ENCODE measurements at regions not wholly inside any gene's neighbourhood (a gene's known extent, or its start where the extent isn't known, plus 50 kb on each side); places are given as distances from the start of the nearest gene placed in this dataset.
"Not testable (repeated sequence)": the region's sequence is repeated elsewhere in the genome, so short reads cannot be mapped to it uniquely, and the experiment has no call there.

GRCh38 chr2:176865336-176865735 lies 347.3 kb upstream of the HNRNPA3 start:
- Histone ChIP-seq H3K36me3 (no peaks in the 10 kb centered on the region), H3K4me3 (no peak overlapping the region)
- WGBS, 2 donors: 40 to 49% methylated on average over 2 of the region's 2 CpGs

GRCh38 chr2:176872406-176872805 lies 340.2 kb upstream of the HNRNPA3 start:
- no peak for DNase-seq (ENCODE audit: low spot score in 2 of 2)
- Histone ChIP-seq H3K9me3 (peaks cover 0 to 26% (median 0%) of the 10 kb centered on the region in 4 donors), H3K27me3 (no peaks in the 10 kb centered on the region), H3K4me3 (no peak overlapping the region), H3K4me1 (no peaks in the 10 kb centered on the region), H3K36me3 (no peaks in the 10 kb centered on the region), H3K27ac (no peak overlapping the region)
- TF ChIP-seq POLR2A (IDR thresholded peaks at IDR 0.05) (no peak), EP300 (IDR thresholded peaks at IDR 0.05) (no peak), CTCF (IDR thresholded peaks at IDR 0.05) (no peak)
- WGBS, 2 donors: 70 to 74% methylated on average over 3 of the region's 3 CpGs

More at GRCh38 chr2:176865336-176865735, 347.3 kb upstream of the HNRNPA3 start:
- Histone ChIP-seq H3K27me3 (no peaks in the 10 kb centered on the region), H3K4me1 (no peaks in the 10 kb centered on the region), H3K9me3 (peaks cover 0 to 2% (median 0%) of the 10 kb centered on the region in 4 donors), H3K27ac (no peak overlapping the region)
- no peak for DNase-seq (ENCODE audit: low spot score in 2 of 2)
- no peak for TF ChIP-seq EP300 (IDR thresholded peaks at IDR 0.05)
- TF ChIP-seq CTCF (IDR thresholded peaks at IDR 0.05): no peak
- TF ChIP-seq POLR2A (IDR thresholded peaks at IDR 0.05): no peak

GRCh38 chr2:176873403-176873802 lies 339.2 kb upstream of the HNRNPA3 start:
- H3K27ac ChIP-seq: no peak overlapping the region
- no peak for DNase-seq (ENCODE audit: low spot score in 2 of 2)
- H3K4me1 ChIP-seq: no peaks in the 10 kb centered on the region
- no peaks in the 10 kb centered on the region for H3K27me3 ChIP-seq
- WGBS, 2 donors: 43 to 59% methylated on average over 4 of the region's 4 CpGs
- H3K36me3 ChIP-seq: no peaks in the 10 kb centered on the region
- peaks cover 0 to 26% (median 0%) of the 10 kb centered on the region in 4 donors for H3K9me3 ChIP-seq
- TF ChIP-seq POLR2A (IDR thresholded peaks at IDR 0.05) (no peak), CTCF (IDR thresholded peaks at IDR 0.05) (no peak), EP300 (IDR thresholded peaks at IDR 0.05) (no peak)
- no peak overlapping the region for H3K4me3 ChIP-seq

GRCh38 chr2:176876493-176877103 lies 336.0 kb upstream of the HNRNPA3 start:
- no peak for TF ChIP-seq CTCF (IDR thresholded peaks at IDR 0.05)
- TF ChIP-seq POLR2A (IDR thresholded peaks at IDR 0.05): no peak
- TF ChIP-seq EP300 (IDR thresholded peaks at IDR 0.05): no peak
- Histone ChIP-seq H3K4me1 (no peaks in the 10 kb centered on the region), H3K4me3 (no peak overlapping the region), H3K36me3 (no peaks in the 10 kb centered on the region), H3K27me3 (no peaks in the 10 kb centered on the region), H3K9me3 (peaks cover 0 to 13% (median 0%) of the 10 kb centered on the region in 4 donors), H3K27ac (no peak overlapping the region)
- 63 to 72% methylated on average over 4 of the region's 4 CpGs for WGBS, 2 donors
- no peak for DNase-seq (ENCODE audit: low spot score in 2 of 2)

GRCh38 chr2:176879426-176879995 lies 333.1 kb upstream of the HNRNPA3 start:
- Histone ChIP-seq H3K9me3 (no peaks in the 10 kb centered on the region), H3K27me3 (no peaks in the 10 kb centered on the region), H3K4me1 (no peaks in the 10 kb centered on the region), H3K27ac (no peak overlapping the region), H3K4me3 (no peak overlapping the region), H3K36me3 (no peaks in the 10 kb centered on the region)
- 42 to 44% methylated on average over 5 of the region's 5 CpGs for WGBS, 2 donors
- TF ChIP-seq EP300 (IDR thresholded peaks at IDR 0.05) (no peak), POLR2A (IDR thresholded peaks at IDR 0.05) (no peak), CTCF (IDR thresholded peaks at IDR 0.05) (no peak)
- no peak for DNase-seq (ENCODE audit: low spot score in 2 of 2)

- H3K4me1 ChIP-seq; DNase-seq (ENCODE audit: low spot score in 2 of 2); H3K9me3 ChIP-seq; H3K27me3 ChIP-seq; H3K27ac ChIP-seq; H3K4me3 ChIP-seq; H3K36me3 ChIP-seq: not testable (repeated sequence)
- WGBS, 2 donors: 90 to 100% methylated on average over 1 of the region's 1 CpG
Measured at GRCh38 chr2:176882045-176882444, 330.5 kb upstream of the HNRNPA3 start.
